Parathyroid adenoma (tissue), 2 donors: ENCODE measurements at regions not wholly inside any gene's neighbourhood (a gene's known extent, or its start where the extent isn't known, plus 50 kb on each side); places are given as distances from the start of the nearest gene placed in this dataset.

Source experiments
- H2AFZ ChIP-seq: fragments of 300-600 bp; sonication (generic); one replicate; pipeline ENCODE4 v1.7.0; 2017; ENCODE audit warnings: antibody characterized with exemption, mild to moderate bottlenecking
- H3K27ac ChIP-seq: fragments of 300-600 bp; sonication (generic); one replicate; pipeline ENCODE4 v1.7.0; 2017
- H3K27me3 ChIP-seq: fragments of 300-600 bp; sonication (generic); one replicate; pipeline ENCODE4 v1.7.0; 2017; ENCODE audit warnings: low read length; ENCODE audit not compliant: control insufficient read depth, insufficient read depth
- H3K36me3 ChIP-seq: fragments of 300-600 bp; sonication (generic); one replicate; pipeline ENCODE4 v1.7.0; 2017; ENCODE audit warnings: low read length; ENCODE audit not compliant: control insufficient read depth, insufficient read depth
- H3K4me1 ChIP-seq: fragments of 300-600 bp; sonication (generic); one replicate; pipeline ENCODE4 v1.7.0; 2017; ENCODE audit warnings: control low read depth
- H3K4me2 ChIP-seq: fragments of 300-600 bp; sonication (generic); one replicate; pipeline ENCODE4 v1.7.0; 2017; ENCODE audit warnings: low read length
- H3K4me3 ChIP-seq: fragments of 300-600 bp; sonication (generic); one replicate; pipeline ENCODE4 v1.7.0; 2017; ENCODE audit warnings: low read depth, low read length
- H3K79me2 ChIP-seq: fragments of 300-600 bp; sonication (generic); one replicate; pipeline ENCODE4 v1.7.0; 2017; ENCODE audit warnings: control low read depth
- H3K9ac ChIP-seq: fragments of 300-600 bp; sonication (generic); one replicate; pipeline ENCODE4 v1.7.0; 2017; ENCODE audit warnings: mild to moderate bottlenecking
- H3K9me3 ChIP-seq: fragments of 300-600 bp; sonication (generic); one replicate; pipeline ENCODE4 v1.7.0; 2017; ENCODE audit warnings: low read length; ENCODE audit not compliant: control insufficient read depth
- TF ChIP-seq, protein P1 (sequence below): fragments of 300-600 bp; sonication (generic); IDR thresholded peaks from one replicate; pipeline ENCODE4 v1.7.0; 2017; ENCODE audit warnings: antibody characterized with exemption, mild to moderate bottlenecking
- donor health status: primary hyperparathyroidism.

DNA sequence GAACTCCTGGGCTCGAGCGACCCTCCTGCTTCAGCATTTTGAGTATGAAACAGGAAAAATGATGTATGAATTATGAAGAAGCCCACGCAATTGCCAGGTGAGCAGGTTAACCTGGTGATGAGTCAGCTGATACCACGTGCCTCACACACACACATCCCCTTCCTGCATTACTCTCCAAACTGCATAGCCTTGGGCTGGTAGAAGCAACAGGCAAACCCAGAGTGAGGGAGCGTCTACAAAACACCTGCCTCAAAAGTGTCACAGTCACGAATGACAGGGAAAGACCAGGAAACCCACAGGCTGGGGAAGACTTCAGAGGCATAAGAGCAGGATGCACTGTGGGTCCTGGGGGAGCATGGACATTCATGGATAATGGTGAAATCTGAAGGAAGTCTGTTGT is 192.8 kb upstream of the IRS2 start:
- H3K79me2 ChIP-seq, result no peaks in the 10 kb centered on the region
- no peaks in the 10 kb centered on the region for H3K4me1 ChIP-seq
- no peak overlapping the region for H3K4me3 ChIP-seq
- no peaks in the 10 kb centered on the region for H3K9me3 ChIP-seq
- no peak overlapping the region for H3K4me2 ChIP-seq
- TF ChIP-seq, protein P1, sequence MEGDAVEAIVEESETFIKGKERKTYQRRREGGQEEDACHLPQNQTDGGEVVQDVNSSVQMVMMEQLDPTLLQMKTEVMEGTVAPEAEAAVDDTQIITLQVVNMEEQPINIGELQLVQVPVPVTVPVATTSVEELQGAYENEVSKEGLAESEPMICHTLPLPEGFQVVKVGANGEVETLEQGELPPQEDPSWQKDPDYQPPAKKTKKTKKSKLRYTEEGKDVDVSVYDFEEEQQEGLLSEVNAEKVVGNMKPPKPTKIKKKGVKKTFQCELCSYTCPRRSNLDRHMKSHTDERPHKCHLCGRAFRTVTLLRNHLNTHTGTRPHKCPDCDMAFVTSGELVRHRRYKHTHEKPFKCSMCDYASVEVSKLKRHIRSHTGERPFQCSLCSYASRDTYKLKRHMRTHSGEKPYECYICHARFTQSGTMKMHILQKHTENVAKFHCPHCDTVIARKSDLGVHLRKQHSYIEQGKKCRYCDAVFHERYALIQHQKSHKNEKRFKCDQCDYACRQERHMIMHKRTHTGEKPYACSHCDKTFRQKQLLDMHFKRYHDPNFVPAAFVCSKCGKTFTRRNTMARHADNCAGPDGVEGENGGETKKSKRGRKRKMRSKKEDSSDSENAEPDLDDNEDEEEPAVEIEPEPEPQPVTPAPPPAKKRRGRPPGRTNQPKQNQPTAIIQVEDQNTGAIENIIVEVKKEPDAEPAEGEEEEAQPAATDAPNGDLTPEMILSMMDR, result no peak
- H3K9ac ChIP-seq, result no peak overlapping the region
- H3K27ac ChIP-seq, result no peak overlapping the region
- H2AFZ ChIP-seq, result no peak overlapping the region
- no peaks in the 10 kb centered on the region for H3K36me3 ChIP-seq
- H3K27me3 ChIP-seq, result no peaks in the 10 kb centered on the region

DNA sequence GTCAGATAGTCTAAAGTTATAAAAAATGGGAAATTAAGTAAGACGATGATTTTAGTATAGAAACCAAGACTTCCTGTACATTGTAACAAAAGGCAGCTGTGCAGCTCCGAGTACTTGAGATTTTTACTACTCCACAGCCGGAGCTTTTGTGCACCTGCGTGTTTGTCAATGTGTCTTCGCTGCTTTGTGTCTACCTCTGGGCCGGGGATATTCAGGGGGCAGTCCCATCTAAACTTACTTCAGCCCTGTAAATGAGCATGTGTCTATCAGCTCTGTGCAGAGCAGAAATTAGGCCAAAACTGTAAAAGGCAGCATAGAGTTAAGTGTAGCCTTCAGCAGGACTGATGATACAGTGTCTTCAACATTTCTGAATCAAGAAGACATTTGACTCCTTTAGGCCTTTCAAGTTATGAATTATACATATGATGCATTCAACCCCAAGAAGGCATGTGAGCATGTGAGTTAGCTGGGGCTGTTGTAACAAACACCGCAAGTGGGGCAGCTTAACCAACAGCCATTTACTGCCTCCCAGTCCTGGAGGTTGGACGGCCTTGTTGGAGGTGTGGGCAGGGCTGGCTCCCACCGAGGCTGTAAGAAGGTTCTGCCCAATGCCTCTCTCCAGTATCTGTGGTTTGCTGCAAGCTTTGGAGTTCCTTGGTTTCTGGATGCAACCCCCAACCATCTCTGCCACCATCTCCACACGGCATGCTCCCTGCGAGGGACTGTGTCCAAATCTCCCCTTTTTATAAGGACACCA is 191.0 kb upstream of the IRS2 start:
- no peak overlapping the region for H3K4me2 ChIP-seq
- H3K79me2 ChIP-seq, result no peaks in the 10 kb centered on the region
- TF ChIP-seq, protein P1, result no peak
- no peaks in the 10 kb centered on the region for H3K36me3 ChIP-seq
- H2AFZ ChIP-seq, result no peak overlapping the region
- no peaks in the 10 kb centered on the region for H3K4me1 ChIP-seq
- no peak overlapping the region for H3K9ac ChIP-seq
- H3K9me3 ChIP-seq, result no peaks in the 10 kb centered on the region
- no peaks in the 10 kb centered on the region for H3K27me3 ChIP-seq
- H3K4me3 ChIP-seq, result no peak overlapping the region
- no peak overlapping the region for H3K27ac ChIP-seq

DNA sequence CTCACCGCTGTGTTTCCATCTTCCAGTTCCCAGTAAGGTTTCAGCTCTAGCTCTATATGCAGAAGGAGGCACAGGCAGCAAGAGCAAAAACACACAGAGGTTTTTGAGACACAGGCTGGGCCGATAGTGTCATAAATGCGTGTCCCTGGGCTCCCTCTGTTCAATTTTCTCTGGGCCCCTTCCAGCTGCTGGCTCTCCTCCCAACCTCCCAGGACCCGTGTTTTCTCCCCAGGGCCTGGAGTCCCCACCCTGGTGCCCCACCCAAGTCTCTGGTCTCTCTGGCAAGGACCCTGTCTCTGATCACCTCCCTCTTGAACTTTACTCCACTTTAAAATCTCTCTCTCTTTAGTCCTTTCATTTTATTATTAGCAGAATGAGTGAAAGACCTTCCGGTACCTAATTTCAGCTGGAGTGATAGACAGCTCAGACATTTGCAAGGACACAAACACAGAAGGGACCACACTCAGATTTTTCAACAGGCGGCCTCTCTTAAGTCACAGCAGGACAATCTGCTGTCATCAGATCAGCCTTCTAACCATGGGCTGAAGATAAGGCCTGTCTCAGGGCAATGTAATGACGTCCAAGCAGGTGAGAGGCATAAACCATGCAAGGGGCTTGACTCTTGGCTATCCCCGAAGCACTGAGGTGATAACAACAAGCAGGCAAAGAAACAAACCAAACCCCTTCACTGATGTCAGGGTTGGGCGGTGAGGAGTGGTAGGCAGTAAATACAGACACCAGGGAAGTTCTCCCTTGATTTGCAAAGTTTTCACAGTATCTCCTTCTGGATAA is 190.0 kb upstream of the IRS2 start:
- H3K9ac ChIP-seq, result no peak overlapping the region

DNA sequence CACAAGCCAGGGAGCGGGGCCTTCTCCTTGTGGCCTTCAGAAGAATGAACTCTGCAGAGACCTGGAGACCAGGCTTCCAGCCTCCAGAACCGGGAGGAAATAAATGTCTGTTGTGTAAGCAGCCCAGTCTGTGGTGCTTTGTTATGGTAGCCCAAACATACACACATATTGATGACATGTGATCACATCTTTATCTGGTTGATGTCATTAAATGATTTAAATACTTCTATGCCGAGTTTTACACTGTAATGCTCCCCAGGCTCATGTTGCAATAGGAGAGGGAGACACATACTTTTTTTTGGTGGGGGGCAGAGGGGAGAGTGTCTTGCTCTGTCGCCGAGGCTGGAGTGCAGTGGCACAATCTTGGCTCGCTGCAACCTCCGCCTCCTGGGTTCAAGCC is 188.0 kb upstream of the IRS2 start:
- Histone ChIP-seq H3K27me3 (no peaks in the 10 kb centered on the region), H3K27ac (no peak overlapping the region), H3K4me1 (no peaks in the 10 kb centered on the region), H2AFZ (no peak overlapping the region), H3K36me3 (no peaks in the 10 kb centered on the region), H3K4me3 (no peak overlapping the region), H3K4me2 (no peak overlapping the region), H3K79me2 (no peaks in the 10 kb centered on the region), H3K9me3 (no peaks in the 10 kb centered on the region), H3K9ac (no peak overlapping the region)
- TF ChIP-seq, protein P1, result no peak

More for the DNA sequence above, 190.0 kb upstream of the IRS2 start:
- no peaks in the 10 kb centered on the region for H3K9me3 ChIP-seq
- H3K79me2 ChIP-seq, result no peaks in the 10 kb centered on the region
- TF ChIP-seq, protein P1, result no peak
- no peaks in the 10 kb centered on the region for H3K27me3 ChIP-seq
- no peak overlapping the region for H3K27ac ChIP-seq
- no peak overlapping the region for H2AFZ ChIP-seq
- H3K4me3 ChIP-seq, result no peak overlapping the region
- H3K4me2 ChIP-seq, result no peak overlapping the region
- no peaks in the 10 kb centered on the region for H3K4me1 ChIP-seq
- no peaks in the 10 kb centered on the region for H3K36me3 ChIP-seq
